ENCODE measurements at regions not wholly inside any gene's neighbourhood (a gene's known extent, or its start where the extent isn't known, plus 50 kb on each side); places are given as distances from the start of the nearest gene placed in this dataset.

DNA sequence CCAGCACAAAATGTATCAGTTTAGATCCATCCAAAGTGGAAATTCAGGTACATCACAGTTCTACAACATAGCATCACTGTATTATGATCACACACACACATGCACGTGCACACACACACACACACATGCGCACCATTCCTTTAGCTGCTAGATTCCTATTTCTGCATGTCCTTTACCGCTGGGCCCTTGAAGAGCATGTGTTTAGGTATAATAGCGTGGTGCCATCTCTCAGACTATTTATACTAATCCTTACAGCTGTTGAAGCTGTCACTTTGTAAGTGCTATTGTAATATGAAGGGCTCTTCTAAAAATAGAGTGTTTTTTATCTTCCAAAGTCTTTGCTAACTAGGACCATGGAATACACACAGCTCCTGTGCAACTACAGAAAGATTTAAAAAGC, 308.8 kb upstream of the TRPC7 start:
- BruUV-seq (replicated peaks) = no TSS peak
- Histone ChIP-seq H3K14ac (replicated peaks; ENCODE audit: low read depth, low read length) (no peak overlapping the region), H3K27me3 (ENCODE audit: control insufficient read depth, insufficient read depth, low read length) (no peaks in the 10 kb centered on the region), H2BK20ac (ENCODE audit: low read depth, low read length) (no peak overlapping the region), H2BK15ac (ENCODE audit: low read depth, low read length) (no peak overlapping the region), H2AK9ac (replicated peaks; ENCODE audit: low read depth, low read length, poor library complexity) (no peak overlapping the region), H3K4me1 (ENCODE audit: control insufficient read depth, insufficient read depth, low read length) (no peaks in the 10 kb centered on the region), H4K8ac (ENCODE audit: low read depth in 2 of 2, low read length in 2 of 2) (no peak overlapping the region), H3K9me3 (ENCODE audit: control insufficient read depth, insufficient read depth, low read length) (peaks cover 2% of the 10 kb centered on the region; the same call in 1 of the 2 replicates), H2BK120ac (ENCODE audit: low read depth, low read length) (no peak overlapping the region), H2AK5ac (ENCODE audit: low read depth, low read length) (no peak overlapping the region), H3K4me3 (ENCODE audit: insufficient read depth, low read depth, low read length) (no peak overlapping the region), H2AFZ (replicated peaks; ENCODE audit: low read length, poor library complexity) (no peak overlapping the region), H3K4me2 (ENCODE audit: low read depth, low read length) (no peak overlapping the region), H3K36me3 (ENCODE audit: control insufficient read depth, insufficient read depth, low read length) (no peaks in the 10 kb centered on the region), H3K9ac (ENCODE audit: low read depth, low read length) (no peak overlapping the region), H4K5ac (ENCODE audit: low read depth, low read length) (no peak overlapping the region), H4K91ac (ENCODE audit: insufficient read depth, low read depth, low read length) (no peak overlapping the region), H3K23ac (ENCODE audit: low read depth, low read length) (no peak overlapping the region), H3K79me1 (ENCODE audit: low read depth in 1 of 2, low read length in 2 of 2) (no peaks in the 10 kb centered on the region), H3K18ac (ENCODE audit: low read depth, low read length) (no peak overlapping the region), H3K9me1 (ENCODE audit: insufficient read depth, low read length) (no peaks in the 10 kb centered on the region), H4K20me1 (ENCODE audit: insufficient read depth, low read length) (no peaks in the 10 kb centered on the region), H3K4ac (ENCODE audit: low read depth, low read length) (no peak overlapping the region), H3K56ac (ENCODE audit: extremely low read depth, insufficient read depth, low read length) (no peak overlapping the region), H2BK5ac (ENCODE audit: low read depth, low read length, poor library complexity, severe bottlenecking) (no peak overlapping the region), H3K27ac (ENCODE audit: insufficient read depth, low read length) (no peak overlapping the region)
- ChIA-PET POLR2A (ENCODE audit: unreplicated experiment) (no interaction called here), CTCF (interaction anchor here (0.6 to 0.8 kb wide), 2 partner anchors 10 to 25 kb away, joined by 3 read pairs; no protein-coding TSS in a partner anchor)
- TF ChIP-seq, protein P1, sequence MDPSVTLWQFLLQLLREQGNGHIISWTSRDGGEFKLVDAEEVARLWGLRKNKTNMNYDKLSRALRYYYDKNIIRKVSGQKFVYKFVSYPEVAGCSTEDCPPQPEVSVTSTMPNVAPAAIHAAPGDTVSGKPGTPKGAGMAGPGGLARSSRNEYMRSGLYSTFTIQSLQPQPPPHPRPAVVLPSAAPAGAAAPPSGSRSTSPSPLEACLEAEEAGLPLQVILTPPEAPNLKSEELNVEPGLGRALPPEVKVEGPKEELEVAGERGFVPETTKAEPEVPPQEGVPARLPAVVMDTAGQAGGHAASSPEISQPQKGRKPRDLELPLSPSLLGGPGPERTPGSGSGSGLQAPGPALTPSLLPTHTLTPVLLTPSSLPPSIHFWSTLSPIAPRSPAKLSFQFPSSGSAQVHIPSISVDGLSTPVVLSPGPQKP (IDR thresholded peaks at IDR 0.05; ENCODE audit: borderline replicate concordance, low read depth, low read length) = no peak
- no peak for TF ChIP-seq SMC3 (IDR thresholded peaks at IDR 0.05; ENCODE audit: low read depth, low read length)
- no peak for TF ChIP-seq CHD1 (IDR thresholded peaks at IDR 0.05; ENCODE audit: low read depth, low read length)
- TF ChIP-seq MXI1 (IDR thresholded peaks at IDR 0.05; ENCODE audit: borderline replicate concordance, low read depth, low read length) = no peak
- DNase-seq (no peak), ATAC-seq (ENCODE audit: low read depth) (no peak)
- dilution Hi-C loops (cut with HindIII; ENCODE audit: low sequenced_read_pairs, unreplicated experiment) (no loop called here), intact Hi-C loops (cut with micrococcal nuclease) (no loop called here), in situ Hi-C loops (cut with MboI; ENCODE audit: low sequenced_read_pairs) (no loop called here)
- no CpG with 5 or more reads among the region's 4 CpGs for WGBS, 2 experiments (ENCODE audit: extremely low coverage in 2 of 2, insufficient read length in 1 of 2)

All from IMR-90 (cell line).